ENCODE measurements at regions not wholly inside any gene's neighbourhood (a gene's known extent, or its start where the extent isn't known, plus 50 kb on each side); places are given as distances from the start of the nearest gene placed in this dataset.

GRCh38 chr12:111216387-111217159 is 152.3 kb downstream of the PHETA1 start:
- ATAC-seq, result no peak
- no peak for TF ChIP-seq ZNF565 (CRISPR knock-in tag; conservative IDR thresholded peaks at IDR 0.05; ENCODE audit: low read depth)

DNA sequence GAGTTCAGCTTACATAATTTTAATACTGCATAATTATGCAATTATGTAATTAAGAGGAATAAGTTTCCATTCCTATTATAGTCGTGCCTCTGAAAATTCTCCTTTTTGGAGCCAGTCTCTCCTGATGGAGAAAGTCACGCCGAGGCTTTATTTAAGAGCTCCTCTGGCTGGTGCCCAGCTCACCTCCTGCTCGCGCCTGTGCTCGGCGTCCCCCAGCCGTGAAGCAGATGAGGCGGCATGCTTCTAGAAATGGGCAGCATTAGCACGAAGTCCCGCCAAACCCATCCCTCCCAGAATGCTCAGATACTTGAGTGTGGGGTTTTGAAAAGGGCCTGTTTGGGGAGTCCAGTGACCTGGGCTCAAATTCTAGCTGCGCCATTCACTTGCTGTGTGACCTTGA is 153.0 kb downstream of the PHETA1 start:
- ATAC-seq, result no peak
- TF ChIP-seq ARNTL (CRISPR knock-in tag; IDR thresholded peaks at IDR 0.05; ENCODE audit: borderline replicate concordance, low read depth), result no peak
- TF ChIP-seq ZFP3 (CRISPR knock-in tag; IDR thresholded peaks at IDR 0.05), result no peak
- TF ChIP-seq, protein P1, sequence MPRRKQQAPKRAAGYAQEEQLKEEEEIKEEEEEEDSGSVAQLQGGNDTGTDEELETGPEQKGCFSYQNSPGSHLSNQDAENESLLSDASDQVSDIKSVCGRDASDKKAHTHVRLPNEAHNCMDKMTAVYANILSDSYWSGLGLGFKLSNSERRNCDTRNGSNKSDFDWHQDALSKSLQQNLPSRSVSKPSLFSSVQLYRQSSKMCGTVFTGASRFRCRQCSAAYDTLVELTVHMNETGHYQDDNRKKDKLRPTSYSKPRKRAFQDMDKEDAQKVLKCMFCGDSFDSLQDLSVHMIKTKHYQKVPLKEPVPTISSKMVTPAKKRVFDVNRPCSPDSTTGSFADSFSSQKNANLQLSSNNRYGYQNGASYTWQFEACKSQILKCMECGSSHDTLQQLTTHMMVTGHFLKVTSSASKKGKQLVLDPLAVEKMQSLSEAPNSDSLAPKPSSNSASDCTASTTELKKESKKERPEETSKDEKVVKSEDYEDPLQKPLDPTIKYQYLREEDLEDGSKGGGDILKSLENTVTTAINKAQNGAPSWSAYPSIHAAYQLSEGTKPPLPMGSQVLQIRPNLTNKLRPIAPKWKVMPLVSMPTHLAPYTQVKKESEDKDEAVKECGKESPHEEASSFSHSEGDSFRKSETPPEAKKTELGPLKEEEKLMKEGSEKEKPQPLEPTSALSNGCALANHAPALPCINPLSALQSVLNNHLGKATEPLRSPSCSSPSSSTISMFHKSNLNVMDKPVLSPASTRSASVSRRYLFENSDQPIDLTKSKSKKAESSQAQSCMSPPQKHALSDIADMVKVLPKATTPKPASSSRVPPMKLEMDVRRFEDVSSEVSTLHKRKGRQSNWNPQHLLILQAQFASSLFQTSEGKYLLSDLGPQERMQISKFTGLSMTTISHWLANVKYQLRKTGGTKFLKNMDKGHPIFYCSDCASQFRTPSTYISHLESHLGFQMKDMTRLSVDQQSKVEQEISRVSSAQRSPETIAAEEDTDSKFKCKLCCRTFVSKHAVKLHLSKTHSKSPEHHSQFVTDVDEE (CRISPR knock-in tag; IDR thresholded peaks at IDR 0.05), result no peak
- no peak for TF ChIP-seq ZFP30 (CRISPR knock-in tag; IDR thresholded peaks at IDR 0.05)
- TF ChIP-seq CSDC2 (CRISPR knock-in tag; IDR thresholded peaks at IDR 0.05), result no peak
- no peak for TF ChIP-seq ISL1 (CRISPR knock-in tag; IDR thresholded peaks at IDR 0.05)

DNA sequence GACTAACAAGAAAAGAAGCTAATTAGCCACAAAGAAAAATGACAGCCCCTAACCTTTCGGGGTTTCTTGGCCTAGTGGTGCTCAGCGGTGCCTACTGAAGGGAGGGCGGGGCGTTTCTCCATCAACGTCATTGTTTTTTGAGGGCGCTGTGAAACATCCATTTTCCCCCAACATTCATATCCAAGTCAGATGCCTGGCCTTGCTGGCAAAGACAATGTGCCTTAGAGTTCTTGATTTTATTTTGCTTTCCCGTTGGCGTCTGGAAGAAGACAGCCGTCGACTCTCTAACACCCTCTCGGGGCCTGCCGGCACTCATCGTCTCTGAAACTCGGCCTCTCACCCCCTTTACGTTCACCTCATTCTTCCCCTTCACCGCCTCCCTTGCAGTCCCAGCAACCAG is 154.5 kb downstream of the PHETA1 start:
- ATAC-seq, result no peak
- TF ChIP-seq PPARA (CRISPR knock-in tag; IDR thresholded peaks at IDR 0.05; ENCODE audit: borderline replicate concordance) (no peak), ZFP30 (CRISPR knock-in tag; IDR thresholded peaks at IDR 0.05) (no peak), CSDC2 (CRISPR knock-in tag; IDR thresholded peaks at IDR 0.05) (no peak), TOX (CRISPR knock-in tag; IDR thresholded peaks at IDR 0.05; ENCODE audit: borderline replicate concordance) (no peak), SNAI2 (CRISPR knock-in tag; IDR thresholded peaks at IDR 0.05) (no peak), CREB5 (CRISPR knock-in tag; IDR thresholded peaks at IDR 0.05; ENCODE audit: low read depth) (no peak), ZNF565 (CRISPR knock-in tag; conservative IDR thresholded peaks at IDR 0.05; ENCODE audit: low read depth) (no peak), ZNF8 (CRISPR knock-in tag; IDR thresholded peaks at IDR 0.05) (no peak), PATZ1 (CRISPR knock-in tag; IDR thresholded peaks at IDR 0.05; ENCODE audit: borderline replicate concordance) (no peak), RARB (CRISPR knock-in tag; IDR thresholded peaks at IDR 0.05) (no peak), ZNF70 (CRISPR knock-in tag; IDR thresholded peaks at IDR 0.05) (no peak), ZC3H10 (CRISPR knock-in tag; IDR thresholded peaks at IDR 0.05) (no peak), POU6F1 (CRISPR knock-in tag; IDR thresholded peaks at IDR 0.05; ENCODE audit: borderline replicate concordance, low read depth) (no peak)

DNA sequence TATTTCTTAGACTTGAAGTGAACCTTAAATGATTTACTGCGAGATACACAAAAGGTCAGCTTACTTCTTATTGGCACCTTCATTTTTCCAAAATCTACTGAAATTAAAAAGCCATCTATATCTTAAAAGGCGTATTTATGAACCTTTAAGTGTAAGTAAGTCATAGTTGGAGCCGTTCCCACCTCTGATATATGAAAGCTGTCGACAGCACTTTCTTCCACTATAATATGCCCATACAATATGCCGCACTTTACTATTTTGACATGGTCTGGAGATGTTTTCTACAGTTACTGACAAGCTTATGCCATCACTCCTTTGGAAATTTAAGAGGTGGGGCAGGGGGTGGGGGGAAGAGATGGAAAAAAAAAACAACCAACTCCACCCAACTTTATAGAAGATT is 155.3 kb downstream of the PHETA1 start:
- TF ChIP-seq ZFP30 (CRISPR knock-in tag; IDR thresholded peaks at IDR 0.05), result no peak
- no peak for TF ChIP-seq POU6F1 (CRISPR knock-in tag; IDR thresholded peaks at IDR 0.05; ENCODE audit: borderline replicate concordance, low read depth)
- TF ChIP-seq ZNF70 (CRISPR knock-in tag; IDR thresholded peaks at IDR 0.05), result no peak
- TF ChIP-seq, protein P1 (CRISPR knock-in tag; IDR thresholded peaks at IDR 0.05), result no peak
- TF ChIP-seq GLIS3 (CRISPR knock-in tag; IDR thresholded peaks at IDR 0.05), result no peak
- no peak for TF ChIP-seq BACH2 (CRISPR knock-in tag; IDR thresholded peaks at IDR 0.05; ENCODE audit: borderline replicate concordance)
- ATAC-seq, result no peak
